ENCODE measurements at regions not wholly inside any gene's neighbourhood (a gene's known extent, or its start where the extent isn't known, plus 50 kb on each side); places are given as distances from the start of the nearest gene placed in this dataset.

DNA sequence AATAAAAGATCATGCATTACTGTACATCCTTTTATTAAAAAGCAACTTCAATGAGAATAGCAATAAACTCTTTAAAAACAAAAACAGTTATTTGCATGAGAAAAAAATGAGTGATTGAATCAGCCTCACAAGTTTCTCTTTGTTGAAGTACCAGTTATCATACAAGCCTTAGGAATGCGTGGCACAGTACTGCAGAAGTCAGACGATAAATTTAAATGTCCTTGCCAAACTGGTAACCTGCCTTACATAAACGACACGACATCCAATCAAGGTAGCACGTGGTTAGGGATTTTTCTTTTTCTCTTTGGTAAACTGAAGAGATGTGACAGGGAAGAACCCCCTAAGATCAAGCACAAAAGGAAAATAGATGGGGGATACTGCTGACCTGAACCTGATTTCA lies 251.0 kb downstream of the KLF12 start:
- H2BK120ac ChIP-seq (ENCODE audit: low read depth, low read length), result no peak overlapping the region

More for the DNA sequence above, 251.0 kb downstream of the KLF12 start:
- intact Hi-C loops (cut with micrococcal nuclease), result no loop called here
- Histone ChIP-seq H2AFZ (replicated peaks; ENCODE audit: low read length, poor library complexity) (no peak overlapping the region), H2BK15ac (ENCODE audit: low read depth, low read length) (no peak overlapping the region), H2AK5ac (ENCODE audit: low read depth, low read length) (no peak overlapping the region), H3K9me3 (ENCODE audit: control insufficient read depth, insufficient read depth, low read length) (no peaks in the 10 kb centered on the region), H3K4me3 (ENCODE audit: insufficient read depth, low read depth, low read length) (no peak overlapping the region), H4K20me1 (ENCODE audit: insufficient read depth, low read length) (no peaks in the 10 kb centered on the region), H2AK9ac (replicated peaks; ENCODE audit: low read depth, low read length, poor library complexity) (no peak overlapping the region), H3K56ac (ENCODE audit: extremely low read depth, insufficient read depth, low read length) (no peak overlapping the region), H4K8ac (ENCODE audit: low read depth in 2 of 2, low read length in 2 of 2) (no peak overlapping the region), H2BK20ac (ENCODE audit: low read depth, low read length) (no peak overlapping the region), H3K23ac (ENCODE audit: low read depth, low read length) (no peak overlapping the region), H3K9me1 (ENCODE audit: insufficient read depth, low read length) (no peaks in the 10 kb centered on the region; the same call in none of the 2 replicates), H3K9ac (ENCODE audit: low read depth, low read length) (no peak overlapping the region), H3K36me3 (ENCODE audit: control insufficient read depth, insufficient read depth, low read length) (no peaks in the 10 kb centered on the region; the same call in 1 of the 2 replicates), H3K4me2 (ENCODE audit: low read depth, low read length) (no peak overlapping the region), H3K4me1 (ENCODE audit: control insufficient read depth, insufficient read depth, low read length) (no peaks in the 10 kb centered on the region), H3K18ac (ENCODE audit: low read depth, low read length) (no peak overlapping the region), H4K5ac (ENCODE audit: low read depth, low read length) (no peak overlapping the region), H3K4ac (ENCODE audit: low read depth, low read length) (no peak overlapping the region), H2BK5ac (ENCODE audit: low read depth, low read length, poor library complexity, severe bottlenecking) (no peak overlapping the region), H3K79me1 (ENCODE audit: low read depth in 1 of 2, low read length in 2 of 2) (peaks cover 28 to 31% of the 10 kb centered on the region in 2 experiments), H3K27me3 (ENCODE audit: control insufficient read depth, insufficient read depth, low read length) (no peaks in the 10 kb centered on the region), H4K91ac (ENCODE audit: insufficient read depth, low read depth, low read length) (no peak overlapping the region), H3K14ac (replicated peaks; ENCODE audit: low read depth, low read length) (no peak overlapping the region; the same call in 1 of the 2 replicates), H3K27ac (ENCODE audit: insufficient read depth, low read length) (no peak overlapping the region)
- dilution Hi-C loops (cut with HindIII; ENCODE audit: low sequenced_read_pairs, unreplicated experiment), result no loop called here
- DNase-seq, result no peak
- no peak for TF ChIP-seq POLR2A (IDR thresholded peaks at IDR 0.05; ENCODE audit: low read depth, low read length)
- no peak for TF ChIP-seq MAZ (IDR thresholded peaks at IDR 0.05; ENCODE audit: borderline replicate concordance, low read depth, low read length)
- TF ChIP-seq SMC3 (IDR thresholded peaks at IDR 0.05; ENCODE audit: low read depth, low read length), result no peak
- TF ChIP-seq MAFK (IDR thresholded peaks at IDR 0.05; ENCODE audit: low read depth, low read length), result no peak
- no peak for TF ChIP-seq MXI1 (IDR thresholded peaks at IDR 0.05; ENCODE audit: borderline replicate concordance, low read depth, low read length)
- no peak for TF ChIP-seq RCOR1 (IDR thresholded peaks at IDR 0.05; ENCODE audit: insufficient replicate concordance, low read length)
- no peak for TF ChIP-seq CEBPB (IDR thresholded peaks at IDR 0.05; ENCODE audit: low read depth, low read length)
- no peak for TF ChIP-seq FOS (IDR thresholded peaks at IDR 0.05; ENCODE audit: low read depth, low read length)
- no peak for TF ChIP-seq RFX5 (IDR thresholded peaks at IDR 0.05; ENCODE audit: low read depth, low read length)
- no peak for TF ChIP-seq CHD1 (IDR thresholded peaks at IDR 0.05; ENCODE audit: low read depth, low read length)
- TF ChIP-seq ELK1 (IDR thresholded peaks at IDR 0.05; ENCODE audit: borderline replicate concordance, low read depth, low read length), result no peak
- no peak for TF ChIP-seq USF2 (IDR thresholded peaks at IDR 0.05; ENCODE audit: low read depth, low read length)
- no peak for TF ChIP-seq BHLHE40 (IDR thresholded peaks at IDR 0.05; ENCODE audit: low read depth, low read length)
- no peak for TF ChIP-seq RAD21 (IDR thresholded peaks at IDR 0.05; ENCODE audit: low read length)
- no peak for ATAC-seq (ENCODE audit: low read depth)
- no TSS peak for BruUV-seq (replicated peaks)
- ChIA-PET CTCF (no interaction called here), POLR2A (ENCODE audit: unreplicated experiment) (no interaction called here)
- in situ Hi-C loops (cut with MboI; ENCODE audit: low sequenced_read_pairs), result no loop called here
- no CpG with 5 or more reads among the region's 5 CpGs for WGBS, 2 experiments (ENCODE audit: extremely low coverage in 2 of 2, insufficient read length in 1 of 2)
